ENCODE measurements at regions not wholly inside any gene's neighbourhood (a gene's known extent, or its start where the extent isn't known, plus 50 kb on each side); places are given as distances from the start of the nearest gene placed in this dataset.

GRCh38 chr1:190578017-190578416, 100.4 kb upstream of the BRINP3 start:
- Histone ChIP-seq H3K27ac (ENCODE audit: poor library complexity, severe bottlenecking) (no peak overlapping the region), H3K27me3 (ENCODE audit: insufficient read depth, poor library complexity, severe bottlenecking) (peaks cover 4% of the 10 kb centered on the region), H3K4me1 (ENCODE audit: insufficient read depth, poor library complexity, severe bottlenecking) (no peaks in the 10 kb centered on the region), H3K9me3 (ENCODE audit: severe bottlenecking) (no peaks in the 10 kb centered on the region), H3K36me3 (ENCODE audit: low read depth) (no peaks in the 10 kb centered on the region), H3K4me3 (ENCODE audit: severe bottlenecking) (no peak overlapping the region)
- ATAC-seq (ENCODE audit: low read depth) (no peak), DNase-seq (ENCODE audit: low spot score) (no peak)
- no peak for TF ChIP-seq CTCF (IDR thresholded peaks at IDR 0.05; ENCODE audit: poor library complexity, severe bottlenecking)

- no peaks in the 10 kb centered on the region for H3K36me3 ChIP-seq (ENCODE audit: low read depth)
- no peaks in the 10 kb centered on the region for H3K4me1 ChIP-seq (ENCODE audit: insufficient read depth, poor library complexity, severe bottlenecking)
- DNase-seq (ENCODE audit: low spot score) (no peak), ATAC-seq (ENCODE audit: low read depth) (no peak)
- no peak overlapping the region for H3K4me3 ChIP-seq (ENCODE audit: severe bottlenecking)
- H3K9me3 ChIP-seq (ENCODE audit: severe bottlenecking) = peaks cover 2% of the 10 kb centered on the region
- peaks cover 4% of the 10 kb centered on the region for H3K27me3 ChIP-seq (ENCODE audit: insufficient read depth, poor library complexity, severe bottlenecking)
- no peak overlapping the region for H3K27ac ChIP-seq (ENCODE audit: poor library complexity, severe bottlenecking)
- no peak for TF ChIP-seq CTCF (IDR thresholded peaks at IDR 0.05; ENCODE audit: poor library complexity, severe bottlenecking)
Measured at GRCh38 chr1:190578526-190578925, 100.9 kb upstream of the BRINP3 start.

DNA sequence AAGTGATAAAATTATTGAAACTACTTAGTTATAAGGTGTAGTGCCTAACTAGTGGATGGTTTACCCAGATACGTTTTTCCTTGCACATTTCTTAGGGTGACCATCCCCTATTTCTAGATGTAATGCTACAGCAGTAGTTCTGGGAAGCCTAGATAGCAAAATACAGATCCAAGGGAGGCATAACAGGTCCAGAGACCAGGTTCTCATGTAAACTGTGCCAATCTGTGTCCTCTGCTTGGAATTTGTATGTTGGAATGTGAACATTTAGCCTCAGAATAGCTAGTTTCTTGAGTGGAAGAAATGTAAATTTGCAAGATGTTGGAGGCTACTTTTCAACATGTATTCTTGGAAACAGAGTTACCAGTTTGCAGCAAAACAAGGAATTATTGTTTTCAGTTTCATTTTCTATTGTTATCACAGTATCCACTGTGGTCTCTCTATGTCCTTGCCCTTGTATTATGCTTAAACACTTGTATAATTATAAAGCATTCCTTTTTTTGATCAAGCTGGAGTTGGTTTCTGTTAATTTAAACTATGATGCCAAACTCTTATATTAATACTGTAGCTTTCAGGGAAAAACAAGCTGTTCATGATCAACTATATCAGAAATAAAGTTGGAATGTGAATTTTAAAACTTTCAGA, 102.0 kb upstream of the BRINP3 start:
- Histone ChIP-seq H3K27ac (ENCODE audit: poor library complexity, severe bottlenecking) (no peak overlapping the region), H3K4me3 (ENCODE audit: severe bottlenecking) (no peak overlapping the region), H3K36me3 (ENCODE audit: low read depth) (no peaks in the 10 kb centered on the region), H3K27me3 (ENCODE audit: insufficient read depth, poor library complexity, severe bottlenecking) (peaks cover 4% of the 10 kb centered on the region), H3K4me1 (ENCODE audit: insufficient read depth, poor library complexity, severe bottlenecking) (no peaks in the 10 kb centered on the region), H3K9me3 (ENCODE audit: severe bottlenecking) (peaks cover 2% of the 10 kb centered on the region)
- ATAC-seq (ENCODE audit: low read depth) (no peak), DNase-seq (ENCODE audit: low spot score) (no peak)
- TF ChIP-seq CTCF (IDR thresholded peaks at IDR 0.05; ENCODE audit: poor library complexity, severe bottlenecking) = no peak

DNA sequence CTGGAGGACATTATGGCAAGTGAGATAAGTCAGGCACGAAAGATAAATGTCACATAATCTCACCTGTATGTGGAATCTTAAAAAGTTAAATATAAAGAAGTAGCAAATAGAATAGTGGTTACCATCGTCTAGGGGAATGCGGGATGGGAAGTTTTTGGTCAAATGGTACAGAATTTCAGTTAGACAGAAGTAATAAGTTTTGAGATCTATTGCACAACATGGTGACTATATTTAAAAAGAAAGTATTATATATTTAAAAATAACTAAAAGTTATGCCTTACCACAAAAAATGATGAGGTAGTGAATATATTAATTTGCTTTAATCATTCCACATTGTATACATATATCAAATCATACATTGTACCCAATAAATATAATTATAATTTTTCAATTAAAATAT, 106.2 kb upstream of the BRINP3 start:
- no peaks in the 10 kb centered on the region for H3K4me1 ChIP-seq (ENCODE audit: insufficient read depth, poor library complexity, severe bottlenecking)
- H3K4me3 ChIP-seq (ENCODE audit: severe bottlenecking) = no peak overlapping the region
- no peak overlapping the region for H3K27ac ChIP-seq (ENCODE audit: poor library complexity, severe bottlenecking)
- ATAC-seq (ENCODE audit: low read depth) (no peak), DNase-seq (ENCODE audit: low spot score) (no peak)
- TF ChIP-seq CTCF (IDR thresholded peaks at IDR 0.05; ENCODE audit: poor library complexity, severe bottlenecking) = no peak
- no peaks in the 10 kb centered on the region for H3K27me3 ChIP-seq (ENCODE audit: insufficient read depth, poor library complexity, severe bottlenecking)
- H3K9me3 ChIP-seq (ENCODE audit: severe bottlenecking) = peaks cover 2% of the 10 kb centered on the region
- no peaks in the 10 kb centered on the region for H3K36me3 ChIP-seq (ENCODE audit: low read depth)

DNA sequence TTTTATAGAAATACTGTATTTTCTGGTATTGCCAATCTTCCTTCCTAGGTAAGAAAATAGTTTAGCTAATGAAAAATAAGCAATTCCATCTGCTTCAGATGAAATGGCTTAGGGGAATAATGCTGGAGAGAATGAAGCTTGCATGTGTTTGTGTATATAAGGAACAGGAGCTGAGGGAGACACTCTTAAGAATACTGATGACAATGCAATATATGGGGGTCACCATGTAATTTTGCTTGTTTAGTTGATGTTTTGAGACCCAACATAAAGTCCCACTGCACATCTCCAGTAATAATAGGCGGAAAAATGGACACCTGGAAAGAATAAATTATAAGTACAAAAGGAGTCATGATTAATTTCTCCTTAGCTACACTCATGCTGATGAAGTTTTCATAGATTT, 110.8 kb upstream of the BRINP3 start:
- no peak for ATAC-seq (ENCODE audit: low read depth)

More for the DNA sequence above, 110.8 kb upstream of the BRINP3 start:
- peaks cover under 1% of the 10 kb centered on the region for H3K9me3 ChIP-seq (ENCODE audit: severe bottlenecking)
- no peaks in the 10 kb centered on the region for H3K27me3 ChIP-seq (ENCODE audit: insufficient read depth, poor library complexity, severe bottlenecking)
- no peaks in the 10 kb centered on the region for H3K36me3 ChIP-seq (ENCODE audit: low read depth)
- H3K4me3 ChIP-seq (ENCODE audit: severe bottlenecking) = no peak overlapping the region
- TF ChIP-seq CTCF (IDR thresholded peaks at IDR 0.05; ENCODE audit: poor library complexity, severe bottlenecking) = no peak
- no peak for DNase-seq (ENCODE audit: low spot score)
- H3K4me1 ChIP-seq (ENCODE audit: insufficient read depth, poor library complexity, severe bottlenecking) = no peaks in the 10 kb centered on the region
- no peak overlapping the region for H3K27ac ChIP-seq (ENCODE audit: poor library complexity, severe bottlenecking)
